Tongue (tissue), 1 donor: ENCODE measurements at regions not wholly inside any gene's neighbourhood (a gene's known extent, or its start where the extent isn't known, plus 50 kb on each side); places are given as distances from the start of the nearest gene placed in this dataset.
"Not testable (repeated sequence)": the region's sequence is repeated elsewhere in the genome, so short reads cannot be mapped to it uniquely, and the experiment has no call there.

Source experiments
- DNase-seq: peaks from one replicate; pipeline ENCODE4 v3.0.0-alpha.2; 2015

DNA sequence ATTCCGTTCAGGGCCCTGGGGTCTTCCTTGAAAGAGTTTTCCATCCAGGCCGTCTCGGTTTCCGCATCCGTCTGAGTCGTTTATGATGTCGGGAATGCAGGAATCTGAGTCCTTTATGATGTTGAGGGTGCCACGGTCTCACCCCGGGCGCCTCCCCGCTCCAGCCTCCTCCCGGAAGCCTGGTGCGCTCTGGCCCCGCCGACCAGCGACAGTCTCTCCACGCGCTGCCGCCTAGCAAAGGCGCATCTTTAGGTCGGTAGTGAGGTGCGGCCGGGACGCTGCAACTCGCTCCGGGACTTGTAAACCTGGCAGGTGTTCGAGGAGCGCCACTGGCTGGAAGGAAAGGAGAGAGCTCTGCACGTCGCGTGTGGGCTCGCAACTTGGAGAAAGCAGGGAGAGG lies 132.6 kb downstream of the FAM72C start:
- not testable (repeated sequence) for DNase-seq

DNA sequence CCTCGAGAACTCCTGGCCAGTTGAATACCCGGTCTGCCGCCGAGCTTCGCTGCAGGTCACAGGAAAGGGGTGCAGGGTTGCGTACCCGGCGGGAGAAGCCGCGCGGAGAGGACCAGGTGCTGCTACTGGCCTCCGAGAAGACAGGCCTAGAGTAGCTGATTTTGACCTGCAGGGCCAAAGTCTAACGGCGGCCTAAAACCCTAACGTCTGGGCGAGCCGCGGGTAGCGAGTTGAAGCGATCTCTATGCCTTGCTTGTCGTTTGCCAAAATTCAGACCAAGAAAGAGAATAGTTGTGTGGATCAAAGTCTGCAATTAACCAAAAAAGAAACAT lies 133.2 kb downstream of the FAM72C start:
- not testable (repeated sequence) for DNase-seq

DNA sequence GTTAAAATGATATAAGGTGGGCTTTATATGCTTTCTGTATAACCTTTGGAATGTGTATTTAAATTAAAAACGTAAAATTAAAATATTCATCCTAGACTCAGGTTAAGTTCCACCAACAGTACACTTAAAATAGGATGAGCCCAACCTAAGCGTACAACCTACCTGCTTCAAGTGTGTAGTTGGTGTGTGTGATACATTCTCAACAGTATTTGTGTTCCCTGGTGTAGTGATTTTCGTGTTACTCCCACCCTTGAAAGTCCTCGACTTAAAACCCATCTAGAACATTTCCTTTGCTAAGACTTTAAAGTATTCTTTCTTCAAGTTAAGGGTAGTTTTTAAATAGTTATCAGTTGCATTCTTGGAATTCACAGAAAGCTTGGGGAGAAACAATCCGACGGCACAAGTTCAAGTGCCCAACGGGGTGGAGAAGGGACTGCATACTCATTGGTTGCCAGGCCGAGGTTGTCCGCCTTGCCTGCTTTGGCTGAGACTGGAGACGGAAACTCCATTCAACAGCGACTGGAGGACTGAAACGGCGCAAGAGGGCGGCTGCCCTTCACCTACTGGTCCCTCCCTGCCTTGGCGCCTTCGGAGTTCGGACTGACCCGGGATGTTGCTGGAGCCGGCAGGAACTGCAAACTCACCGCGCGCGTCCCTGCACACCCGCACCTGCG lies 133.7 kb downstream of the FAM72C start:
- DNase-seq: not testable (repeated sequence)

DNA sequence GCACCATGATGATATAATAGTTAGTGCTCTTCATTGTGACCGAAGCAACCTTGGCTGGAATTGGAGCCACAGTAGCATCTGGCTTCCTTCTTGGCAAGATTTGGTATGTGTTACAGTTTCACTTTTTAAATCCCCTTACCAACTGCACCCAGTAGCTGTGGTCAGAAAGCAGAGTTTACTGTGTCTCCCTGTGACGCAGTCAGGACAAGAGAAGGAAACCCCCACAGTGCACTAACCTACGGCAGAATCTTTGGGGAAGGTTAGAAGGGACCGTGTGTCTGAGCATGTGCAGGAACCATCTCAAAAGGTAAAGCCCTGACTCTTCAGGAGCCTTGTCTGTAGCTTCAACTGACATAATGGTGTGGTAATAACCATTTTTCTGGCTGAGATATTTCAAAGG lies 138.4 kb downstream of the FAM72C start:
- not testable (repeated sequence) for DNase-seq

DNA sequence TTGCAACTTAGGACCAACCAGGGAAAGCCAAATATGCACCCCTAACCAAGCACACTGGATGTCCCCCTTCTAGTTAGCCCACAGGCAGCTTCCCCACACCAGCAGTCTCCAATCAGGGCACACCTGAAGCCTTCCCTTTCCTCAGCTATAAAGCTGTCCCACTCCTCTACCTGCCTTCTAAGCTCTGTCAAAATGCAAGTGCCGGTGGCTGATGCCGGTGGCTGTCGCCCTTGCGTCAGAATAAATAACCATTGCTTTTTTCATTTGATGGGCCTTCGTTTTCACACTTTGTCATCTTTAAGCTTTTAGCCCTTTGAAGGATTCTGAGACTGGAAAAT lies 139.4 kb downstream of the FAM72C start:
- not testable (repeated sequence) for DNase-seq

DNA sequence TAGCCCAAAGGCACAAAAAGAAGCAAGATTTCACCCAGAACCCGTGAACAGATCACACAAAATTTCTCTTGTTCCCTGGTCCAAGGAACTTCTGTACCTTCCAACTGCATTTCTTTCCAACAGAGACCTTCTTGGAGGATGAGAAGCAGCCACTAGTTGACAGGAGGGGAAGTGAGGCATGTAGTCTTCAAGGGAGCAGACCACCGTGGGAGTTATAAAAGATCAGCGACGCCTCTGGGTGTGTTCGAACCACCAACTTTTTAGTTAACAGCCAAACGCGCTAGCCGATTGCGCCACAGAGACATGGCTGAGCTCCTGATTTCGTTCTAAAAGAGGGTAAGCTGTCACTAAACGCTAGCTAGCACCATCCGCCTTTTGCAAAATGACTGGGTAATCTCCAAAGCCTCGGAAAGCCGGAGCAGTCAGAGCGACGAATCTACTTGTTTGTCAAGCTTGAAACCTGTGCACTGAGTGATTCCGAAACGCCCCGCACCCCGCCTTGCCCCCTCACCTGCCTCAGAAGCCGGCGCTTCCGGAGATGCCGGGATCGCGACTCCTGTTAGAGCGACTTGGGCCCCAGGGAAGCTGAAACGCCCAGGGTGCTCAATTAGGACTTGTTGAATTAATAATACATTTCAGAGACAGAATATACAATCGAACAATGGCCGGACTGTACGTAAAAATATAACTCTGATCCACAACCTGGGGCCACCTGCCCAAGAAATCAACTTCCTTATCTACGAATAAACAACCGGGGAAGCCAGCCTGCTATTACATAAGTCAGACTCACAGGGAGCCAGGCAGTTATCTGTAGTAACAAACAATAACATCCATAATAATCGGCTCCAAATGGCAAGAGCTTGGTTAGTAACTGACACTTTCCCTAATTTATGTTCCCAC lies 140.1 kb downstream of the FAM72C start:
- DNase-seq: not testable (repeated sequence)

DNA sequence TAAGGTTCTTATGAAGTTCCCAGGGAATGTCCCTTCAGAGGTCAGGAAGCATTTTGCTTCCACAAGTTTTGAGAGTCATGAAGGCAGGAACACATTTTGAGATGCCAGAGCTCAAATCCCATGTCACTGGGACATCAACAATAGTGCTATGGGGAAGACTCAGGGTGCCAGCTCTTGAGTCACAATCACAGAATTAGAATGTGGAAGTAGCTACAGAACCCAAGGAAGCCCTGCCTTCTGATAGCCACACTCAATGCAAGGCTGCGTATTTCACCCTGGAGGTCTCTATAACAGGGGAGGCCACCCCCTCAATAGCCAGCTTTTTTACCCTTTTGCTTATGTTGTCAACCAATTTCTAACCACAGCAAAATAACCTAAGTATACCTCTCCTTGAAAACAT lies 145.6 kb downstream of the FAM72C start:
- DNase-seq: not testable (repeated sequence)

DNA sequence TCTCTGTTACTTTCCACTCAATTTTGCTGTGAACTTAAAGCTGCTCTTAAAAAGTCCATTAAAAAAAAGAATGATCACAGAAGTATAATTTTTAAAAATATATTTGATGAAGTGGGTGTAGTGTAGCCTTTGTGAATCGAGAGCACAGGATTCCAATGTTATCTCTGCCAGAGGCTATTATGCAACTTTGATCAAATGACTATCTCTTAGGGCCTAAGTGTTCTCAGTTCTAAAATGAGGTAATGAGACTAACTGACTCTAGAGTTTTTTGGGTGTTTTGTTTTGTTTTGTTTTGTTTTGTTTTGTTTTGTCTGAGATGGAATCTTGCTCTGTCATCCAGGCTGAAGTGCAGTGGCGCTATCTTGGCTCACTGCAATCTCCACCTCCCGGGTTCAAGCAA lies 147.5 kb downstream of the FAM72C start:
- DNase-seq: not testable (repeated sequence)

DNA sequence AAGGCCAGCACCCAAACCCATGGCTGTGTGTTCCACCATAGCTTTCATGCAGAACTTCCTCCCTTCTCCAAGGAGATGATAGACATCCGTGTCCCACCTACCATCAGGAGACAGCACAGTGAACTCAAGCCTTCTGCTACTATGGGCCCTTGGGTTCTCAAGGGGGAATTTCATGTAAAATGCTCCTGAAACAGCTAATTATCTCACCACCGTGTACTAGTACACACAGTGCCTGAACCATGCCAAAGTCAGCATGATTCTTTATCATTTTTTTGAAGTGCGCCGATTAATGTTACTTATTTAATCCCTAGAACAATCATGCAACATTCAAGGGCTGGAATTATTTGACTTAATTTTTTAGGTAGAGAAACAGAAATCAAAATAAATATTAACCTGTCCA lies 151.7 kb downstream of the FAM72C start:
- not testable (repeated sequence) for DNase-seq

DNA sequence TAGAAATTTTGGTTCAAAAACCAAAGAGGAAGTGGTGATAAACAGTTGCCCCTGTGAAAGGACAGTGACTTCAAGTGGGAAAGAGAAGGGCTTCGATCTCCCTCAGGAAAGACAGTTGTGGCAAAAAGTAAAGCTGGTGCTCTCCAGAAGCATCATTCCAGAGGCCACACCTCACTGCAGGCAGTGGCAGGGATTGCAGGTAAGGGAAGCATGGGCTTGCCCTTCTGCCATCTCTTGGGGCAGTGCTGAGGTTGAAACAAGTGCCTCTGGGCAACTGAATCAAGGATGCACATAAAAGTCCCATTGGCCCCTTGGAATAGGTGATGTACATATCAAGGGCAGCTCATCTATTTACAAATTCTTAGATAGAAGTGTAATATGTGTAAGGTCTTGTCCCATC lies 155.4 kb downstream of the FAM72C start:
- not testable (repeated sequence) for DNase-seq

DNA sequence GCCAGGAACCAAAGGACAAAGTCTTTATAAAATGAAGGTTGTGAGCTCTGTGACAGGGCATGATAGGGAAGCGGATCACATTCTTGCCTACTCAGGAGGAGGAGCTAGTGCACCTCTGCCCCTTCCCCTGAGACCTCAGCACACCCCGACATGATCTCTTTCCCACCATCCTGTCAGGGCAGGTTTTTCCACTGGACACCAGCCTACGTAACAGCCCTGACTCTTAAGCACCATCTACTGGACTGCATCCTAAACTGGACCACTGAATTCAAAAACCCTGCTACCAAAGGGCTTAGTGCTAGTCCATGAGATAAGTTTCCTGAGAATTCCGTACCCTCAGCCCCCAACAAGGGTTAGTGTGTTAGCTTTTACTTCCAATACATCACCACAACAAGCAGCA lies 166.4 kb downstream of the FAM72C start:
- DNase-seq: not testable (repeated sequence)

DNA sequence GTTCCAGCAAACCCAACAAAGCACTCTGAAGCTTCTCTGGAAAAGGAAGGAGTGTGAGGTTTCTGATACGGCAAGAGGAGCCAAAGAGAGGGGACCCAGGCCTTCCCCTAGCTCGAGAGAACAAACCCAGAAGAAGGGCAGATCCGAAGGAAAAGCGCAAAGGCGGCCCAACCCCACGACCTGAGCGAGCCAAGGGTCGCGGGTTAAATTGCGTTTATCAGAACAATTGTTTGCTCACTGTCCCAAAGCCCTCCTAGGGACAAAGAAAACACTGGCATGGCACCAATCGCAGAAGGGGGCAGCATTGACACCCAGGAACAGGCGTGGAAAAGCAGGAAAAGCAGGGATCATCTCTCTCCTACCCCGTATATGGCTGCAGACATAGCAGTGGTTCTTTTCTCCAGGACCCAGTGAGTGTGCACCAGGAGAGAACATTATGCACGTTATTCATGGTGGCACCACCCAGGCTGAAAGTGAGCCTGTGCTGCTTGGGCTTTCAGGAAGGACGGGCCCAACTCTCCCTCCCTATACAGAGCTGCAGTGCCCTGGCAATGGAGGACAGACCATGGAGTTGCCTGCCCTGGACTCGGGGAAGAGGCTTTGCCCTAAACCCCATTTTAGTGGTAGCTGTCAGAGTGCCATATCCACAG lies 167.0 kb downstream of the FAM72C start:
- not testable (repeated sequence) for DNase-seq

DNA sequence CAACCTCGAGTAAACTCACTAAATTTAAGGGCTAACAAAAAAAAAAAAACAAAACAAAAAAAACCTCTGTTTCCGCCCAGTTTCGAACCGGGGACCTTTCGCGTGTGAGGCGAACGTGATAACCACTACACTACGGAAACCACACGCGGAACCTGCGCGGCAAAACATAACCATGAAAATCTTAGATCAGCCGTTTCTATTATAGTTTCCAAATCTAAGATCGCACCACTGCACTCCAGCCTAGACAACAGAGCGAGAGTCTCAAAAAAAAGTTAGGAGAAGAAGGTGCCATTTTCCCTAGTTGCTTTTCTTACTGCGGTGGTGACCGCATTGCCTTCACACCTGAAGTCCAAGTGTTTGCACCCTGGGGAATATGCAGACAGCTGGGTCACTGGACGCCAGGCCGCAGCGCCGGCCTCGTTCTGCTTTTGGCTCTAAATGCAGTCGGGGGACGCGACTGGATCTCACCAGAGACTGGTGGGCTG lies 167.8 kb downstream of the FAM72C start:
- DNase-seq: peak; percentile 25

DNA sequence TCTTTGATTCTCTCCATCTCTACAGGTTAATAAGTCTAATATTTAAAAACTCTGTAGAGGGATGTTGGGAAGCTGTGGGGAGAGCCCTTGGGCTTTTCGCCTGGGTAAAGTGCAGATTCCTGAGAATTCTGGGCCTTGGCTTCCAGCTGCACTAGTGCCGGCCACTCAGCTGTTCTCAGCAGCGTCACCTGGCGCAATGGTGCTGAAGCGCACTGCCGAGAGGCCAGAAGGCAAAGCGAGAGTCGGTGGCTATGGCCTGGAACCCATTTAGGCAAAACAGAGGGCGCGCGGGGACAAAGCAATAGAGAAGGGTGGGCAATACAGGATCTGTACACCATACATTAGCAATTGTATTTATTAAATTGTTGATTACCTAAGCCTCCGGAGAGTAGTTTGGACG lies 168.7 kb downstream of the FAM72C start:
- DNase-seq: not testable (repeated sequence)

DNA sequence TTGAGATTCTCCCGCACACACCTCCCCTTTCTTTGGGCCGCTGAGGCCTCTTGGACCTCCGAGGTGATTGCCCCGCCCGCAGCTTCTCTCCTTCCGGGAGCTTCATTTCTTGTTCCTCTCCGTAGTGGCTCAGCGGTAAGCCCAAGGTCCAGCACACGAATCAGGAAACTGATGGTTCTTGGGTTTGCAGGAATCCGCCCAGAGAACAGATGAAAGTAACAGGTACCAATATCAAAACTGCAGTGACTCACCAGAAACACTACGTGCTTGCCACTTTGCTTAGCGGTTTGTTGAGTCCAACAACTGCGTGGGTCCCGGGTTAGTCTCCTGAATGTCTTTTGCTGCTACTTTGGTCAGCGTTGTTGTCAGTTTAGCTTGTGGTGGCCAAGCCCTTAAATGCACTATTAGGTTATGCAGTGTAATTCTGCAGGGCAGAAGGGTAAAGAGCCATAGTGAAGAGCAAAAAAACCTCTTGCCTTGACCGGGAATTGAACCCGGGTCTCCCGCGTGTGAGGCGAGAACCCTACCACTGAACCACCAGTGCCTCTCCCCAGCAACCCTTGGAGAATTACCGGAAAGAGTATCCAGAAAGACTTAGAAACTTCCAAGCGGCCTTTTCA lies 172.1 kb downstream of the FAM72C start:
- not testable (repeated sequence) for DNase-seq

DNA sequence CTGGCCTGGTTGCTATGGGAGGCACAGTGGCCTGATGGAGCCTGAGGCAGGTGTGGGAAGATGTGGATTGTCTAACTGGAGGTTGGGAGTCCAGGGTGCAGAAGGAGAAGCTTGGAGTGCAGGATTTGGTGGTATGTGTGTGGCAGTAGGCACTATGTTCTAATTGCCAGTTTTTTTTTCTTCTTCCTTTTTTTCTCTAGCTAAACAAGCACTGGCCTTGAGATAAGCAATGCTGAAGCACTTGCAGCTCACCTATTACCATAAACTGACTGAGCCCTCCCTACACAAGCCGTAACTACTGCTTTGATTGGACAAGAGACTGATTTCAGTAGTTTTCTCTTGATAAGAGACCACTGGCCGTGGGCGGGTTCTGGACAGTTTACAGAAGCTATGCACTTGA lies 175.4 kb downstream of the FAM72C start:
- not testable (repeated sequence) for DNase-seq

DNA sequence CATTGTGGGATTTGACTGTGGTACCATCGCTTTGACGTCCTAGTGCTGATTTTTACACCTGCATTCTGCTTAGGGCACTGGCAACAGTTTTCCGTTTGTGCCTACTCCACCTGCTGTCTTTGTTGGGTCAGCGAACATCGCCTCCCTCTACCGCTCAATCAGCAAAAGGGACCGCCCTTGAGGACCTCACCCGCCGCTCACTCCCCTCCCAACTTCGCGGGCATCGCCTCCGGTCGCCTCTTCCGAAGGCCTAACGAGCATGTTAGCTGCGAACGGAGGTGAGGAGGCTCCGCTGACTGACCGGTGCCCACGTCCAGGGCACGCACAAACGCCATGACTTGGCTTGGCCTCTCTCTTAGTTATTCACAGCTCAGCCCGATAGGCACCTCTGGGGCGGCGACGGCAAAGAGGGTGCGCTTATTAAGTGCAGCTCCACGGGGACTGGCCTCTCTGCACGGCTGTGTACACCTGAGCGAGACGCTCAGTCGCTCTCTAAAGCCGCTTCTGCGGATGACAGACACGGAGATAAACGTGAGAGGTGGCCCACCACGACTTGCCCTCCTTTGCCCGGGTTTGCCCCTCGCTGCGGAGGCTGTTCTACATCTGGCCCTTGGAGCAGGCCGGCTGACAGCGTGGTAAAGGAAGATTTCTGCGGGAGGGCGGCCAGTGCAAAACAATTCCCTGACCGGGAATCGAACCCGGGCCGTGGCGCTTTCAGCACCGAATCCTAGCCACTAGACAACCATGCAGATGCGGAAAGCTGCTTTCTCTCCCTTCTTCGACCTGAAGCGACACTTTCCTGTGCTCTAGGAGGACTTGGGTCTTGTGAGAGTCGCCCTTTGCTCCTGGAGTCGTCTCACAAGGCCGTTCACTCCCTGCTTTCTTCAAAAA lies 179.5 kb downstream of the FAM72C start:
- DNase-seq: not testable (repeated sequence)

DNA sequence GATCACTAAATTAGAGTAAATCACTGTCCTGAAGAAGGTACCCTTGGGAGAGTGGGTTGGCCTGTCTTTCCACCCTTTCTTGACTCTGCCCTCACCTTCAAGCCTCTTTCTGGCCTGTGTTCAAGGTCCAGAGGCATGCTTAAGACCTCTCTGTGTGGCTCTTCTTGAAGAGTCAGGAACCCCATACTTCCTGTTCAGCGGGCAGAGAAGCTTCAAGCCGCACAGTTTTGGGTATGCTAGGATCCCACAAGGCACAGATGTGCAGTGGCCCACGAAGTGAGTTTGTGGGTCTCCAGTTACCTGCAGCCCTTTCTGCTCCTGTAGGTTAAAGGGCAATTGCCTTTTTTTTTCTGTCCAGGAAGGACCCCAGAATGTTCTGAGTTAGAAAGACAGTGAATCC lies 185.4 kb downstream of the FAM72C start:
- DNase-seq: not testable (repeated sequence)

DNA sequence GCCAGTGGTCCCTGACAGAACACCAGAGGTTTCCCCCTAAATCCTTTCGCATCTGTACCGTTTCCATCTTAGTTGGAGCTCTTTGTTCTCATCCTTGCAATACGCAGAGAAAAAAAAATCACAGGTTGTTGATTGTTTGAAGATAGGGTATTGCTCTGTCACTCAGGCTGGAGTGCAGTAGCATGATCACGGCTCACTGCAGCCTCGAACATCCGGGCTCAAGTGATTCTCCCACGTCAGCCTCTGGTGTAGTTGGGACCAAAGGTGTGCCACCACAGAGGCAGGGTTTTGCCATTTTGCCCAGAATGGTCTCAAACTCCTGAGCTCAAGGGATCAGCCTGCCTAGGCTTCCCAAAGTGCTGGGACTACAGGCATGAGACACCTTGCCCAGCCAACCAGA lies 185.9 kb downstream of the FAM72C start:
- not testable (repeated sequence) for DNase-seq

DNA sequence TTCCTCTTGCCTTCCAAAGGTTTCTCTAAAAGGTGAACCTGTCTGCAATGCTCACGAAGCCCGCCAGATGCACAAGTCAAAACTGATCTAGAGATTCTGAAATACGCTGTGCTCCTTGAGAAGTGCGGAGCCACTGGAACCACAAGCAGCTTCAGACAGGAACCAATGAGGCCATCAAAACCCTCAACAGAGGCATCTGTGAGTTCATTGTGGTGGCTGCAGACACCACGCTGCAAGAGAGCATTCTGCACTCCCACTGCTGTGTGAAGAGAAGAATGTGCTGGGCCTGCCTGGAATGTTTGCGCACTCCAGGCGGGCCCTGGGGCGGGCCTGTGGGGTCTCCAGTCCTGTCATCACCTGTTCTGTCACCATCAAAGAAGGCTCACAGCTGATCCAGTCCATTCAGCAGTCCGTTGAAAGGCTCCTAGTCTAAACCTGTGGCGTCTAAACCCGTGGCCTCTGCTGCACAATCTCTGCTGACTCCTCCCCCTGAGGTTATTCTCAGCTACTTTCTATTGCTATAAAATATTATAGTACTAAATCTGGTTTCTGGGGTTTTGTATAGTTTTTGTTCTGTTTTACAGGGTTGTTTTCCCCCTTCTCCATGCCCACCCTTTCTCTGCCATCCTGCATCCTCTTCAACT lies 187.4 kb downstream of the FAM72C start:
- DNase-seq: not testable (repeated sequence)

DNA sequence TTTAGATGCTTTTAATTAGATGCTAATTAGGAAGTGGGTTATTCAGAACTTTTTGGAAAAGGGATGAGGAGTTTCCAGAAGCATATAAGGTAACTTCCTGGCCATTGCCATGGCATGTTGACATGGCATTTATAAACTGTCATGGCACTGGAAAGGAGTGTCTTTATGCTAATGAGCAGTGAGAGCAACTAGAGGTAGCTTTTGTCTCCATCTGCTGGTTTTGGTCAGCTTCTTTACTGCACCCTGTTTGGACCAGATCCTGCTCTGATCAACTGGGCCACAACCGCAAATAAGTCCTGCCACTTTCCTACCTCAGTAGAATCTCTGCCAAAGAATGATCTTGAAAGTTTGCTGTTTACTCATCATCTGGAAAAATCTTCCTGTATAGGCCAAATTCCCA lies 193.6 kb downstream of the FAM72C start:
- not testable (repeated sequence) for DNase-seq
